ACHN (cell line): ENCODE measurements at regions not wholly inside any gene's neighbourhood (a gene's known extent, or its start where the extent isn't known, plus 50 kb on each side); places are given as distances from the start of the nearest gene placed in this dataset.
"Not testable (repeated sequence)": the region's sequence is repeated elsewhere in the genome, so short reads cannot be mapped to it uniquely, and the experiment has no call there.

Experiments
- DNase-seq: peaks from one replicate; pipeline ENCODE4 v3.0.0-alpha.2; 2015
- in situ Hi-C: cut with HindIII; loops from 2 replicates; pipeline ENCODE4 v1.10.0; 2017; ENCODE audit warnings: low sequenced_read_pairs, low pct_ligation_motif_present, low pct_unique_long_range_greater_than_20kb

DNA sequence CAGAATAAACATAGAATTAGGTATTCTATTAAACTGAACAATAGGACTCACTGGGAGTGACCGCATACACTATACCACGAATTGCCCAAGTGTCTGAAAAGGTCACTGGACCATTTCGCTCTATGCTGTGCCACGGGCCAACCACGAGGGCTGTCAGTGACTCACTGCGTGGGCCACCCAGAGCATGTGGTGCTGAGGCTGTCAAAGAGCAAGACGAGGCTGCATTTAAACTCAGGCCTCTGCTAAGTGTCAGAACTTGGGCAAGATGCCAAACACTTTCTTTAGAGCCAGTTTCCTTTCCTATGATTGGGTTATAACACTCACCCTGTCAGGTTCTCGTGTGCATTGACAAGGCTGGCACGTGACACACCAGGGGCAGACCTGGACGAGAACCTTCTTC is 97.5 kb downstream of the SH3YL1 start:
- DNase-seq = no peak
- in situ Hi-C loops = no loop called here

DNA sequence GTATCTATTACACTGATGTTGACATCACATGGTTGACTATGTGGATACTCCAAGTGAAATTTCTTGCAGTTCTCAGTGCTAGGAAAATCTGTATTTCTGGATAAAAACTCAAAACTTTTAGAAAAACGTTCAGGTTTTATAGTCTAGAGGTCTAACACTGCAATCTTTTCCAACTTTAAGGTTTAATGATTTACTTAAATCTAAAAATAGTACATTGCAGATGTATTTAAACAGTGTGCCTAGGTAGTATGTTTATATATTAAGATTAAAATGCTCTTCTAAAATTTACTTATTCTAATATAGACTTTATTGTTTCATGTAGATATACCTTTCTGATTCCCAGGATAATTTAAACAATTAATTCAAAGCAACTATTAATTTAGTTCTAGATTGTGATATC is 98.3 kb downstream of the SH3YL1 start:
- no peak for DNase-seq
- in situ Hi-C loops = no loop called here

DNA sequence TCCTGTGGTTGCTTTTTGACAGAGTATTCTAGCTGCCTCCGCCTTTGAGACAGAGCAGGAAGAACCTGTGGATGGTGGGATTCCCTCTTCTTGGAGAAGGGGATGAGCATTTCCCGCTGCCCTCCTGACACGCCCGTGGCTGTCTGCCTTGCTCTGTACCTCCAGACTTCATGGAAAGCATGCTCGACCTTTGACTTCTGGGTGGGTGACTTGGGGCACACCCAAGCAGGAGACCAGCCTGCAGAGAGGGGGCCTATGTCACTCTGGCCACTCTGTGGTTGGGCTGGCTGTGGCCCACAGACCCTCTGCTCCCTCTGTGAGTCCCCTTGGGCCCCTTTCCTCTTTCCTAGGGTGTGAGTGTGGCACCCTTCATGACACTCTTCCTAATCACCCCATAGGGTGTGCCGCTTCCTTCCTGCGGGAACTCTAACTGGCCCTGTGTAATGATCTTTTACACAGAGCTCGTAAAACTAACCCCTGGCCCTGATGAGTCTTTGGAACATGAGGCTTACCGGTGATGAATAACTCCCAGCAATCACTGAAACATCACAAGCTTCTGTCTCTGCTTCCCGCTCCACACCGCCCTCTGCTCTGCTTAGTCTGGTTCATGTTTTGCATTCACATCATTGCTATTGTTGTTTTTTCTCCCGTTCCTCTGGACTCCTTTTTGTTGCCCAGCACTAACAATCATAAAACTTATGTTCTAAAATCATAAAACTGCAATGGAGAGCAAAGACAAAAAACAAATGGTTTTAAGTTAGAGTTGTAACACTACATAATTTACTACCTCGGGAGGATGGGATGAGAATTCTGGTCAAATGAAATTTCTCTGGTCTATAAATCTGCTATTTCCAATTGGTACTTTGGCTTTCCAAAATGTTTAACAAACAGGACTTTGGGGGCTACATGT is 101.1 kb downstream of the SH3YL1 start:
- in situ Hi-C loops = no loop called here
- DNase-seq = no peak

DNA sequence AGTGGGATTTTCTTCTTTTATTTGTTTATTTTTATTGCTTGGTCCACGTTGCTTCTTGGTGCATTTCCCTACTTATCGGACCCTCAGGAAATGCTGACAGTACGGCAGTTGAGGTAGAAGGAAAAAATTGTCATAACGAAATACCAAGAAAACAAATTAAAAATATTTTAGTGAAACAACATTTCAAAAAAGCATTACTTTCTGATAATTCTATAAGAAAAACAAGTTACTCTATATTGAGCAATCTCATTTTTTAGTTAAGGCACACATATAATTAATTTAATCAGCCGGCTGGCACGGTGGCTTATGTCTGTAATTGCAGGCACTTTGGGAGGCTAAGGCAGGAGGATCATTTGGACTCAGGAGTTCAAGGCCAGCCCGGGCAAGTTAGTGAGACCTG is 102.1 kb downstream of the SH3YL1 start:
- in situ Hi-C loops = no loop called here

DNA sequence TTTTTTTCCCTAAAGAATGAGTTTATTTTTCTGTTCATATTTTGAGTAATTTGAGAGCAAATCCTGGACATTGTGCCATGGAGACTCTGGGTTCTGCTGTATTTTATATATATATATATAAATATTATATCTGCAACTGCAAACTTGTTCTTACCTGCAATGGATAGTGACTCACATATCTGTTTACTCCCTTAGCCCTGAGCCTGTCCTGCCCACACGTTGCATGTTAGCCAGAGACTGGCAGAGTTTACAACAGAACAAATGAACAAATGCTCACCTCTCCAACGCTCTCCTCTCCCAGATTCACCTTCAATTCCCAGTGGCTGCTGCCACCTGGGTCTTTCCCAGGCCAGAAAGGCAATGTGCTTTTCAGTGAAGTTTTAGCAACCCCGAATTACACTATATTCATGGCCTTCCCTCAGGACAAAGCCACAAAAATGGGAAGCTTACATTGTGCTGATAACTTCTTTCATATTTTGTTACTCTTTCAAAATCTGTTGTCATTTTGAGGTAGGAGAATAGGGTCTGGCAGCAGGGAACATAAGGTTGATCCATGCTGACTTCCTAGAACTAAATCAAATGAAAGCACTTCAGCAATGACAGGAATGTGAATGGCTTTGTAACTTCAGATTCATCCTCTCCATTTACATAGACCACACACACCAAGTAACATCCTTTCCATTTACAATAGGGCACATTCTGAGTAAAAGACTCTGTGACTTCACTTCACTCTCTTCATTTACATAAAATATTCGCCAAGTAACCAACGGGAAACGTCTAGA is 105.4 kb upstream of the FAM110C start:
- in situ Hi-C loops = no loop called here
- DNase-seq = no peak

More for the DNA sequence above, 102.1 kb downstream of the SH3YL1 start:
- DNase-seq = no peak

DNA sequence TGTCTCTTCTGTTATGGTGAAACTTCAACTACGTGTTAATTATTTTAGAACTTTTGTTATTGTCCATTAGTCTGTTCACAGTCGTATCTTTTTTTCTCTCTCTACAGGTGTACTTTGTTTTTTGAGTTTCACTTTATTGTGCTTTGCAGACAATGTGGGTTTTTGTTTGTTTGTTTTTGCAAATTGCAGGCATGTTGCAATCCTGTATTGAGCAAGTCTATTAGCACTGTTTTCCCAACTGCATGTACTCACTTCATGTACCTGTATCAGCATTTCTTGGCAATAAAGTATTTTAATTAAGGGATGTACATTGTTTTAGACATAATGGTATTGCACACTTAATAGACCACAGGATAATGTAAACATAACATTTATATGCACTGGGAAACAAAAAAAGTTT is 99.1 kb upstream of the FAM110C start:
- DNase-seq = no peak
- in situ Hi-C loops = no loop called here

DNA sequence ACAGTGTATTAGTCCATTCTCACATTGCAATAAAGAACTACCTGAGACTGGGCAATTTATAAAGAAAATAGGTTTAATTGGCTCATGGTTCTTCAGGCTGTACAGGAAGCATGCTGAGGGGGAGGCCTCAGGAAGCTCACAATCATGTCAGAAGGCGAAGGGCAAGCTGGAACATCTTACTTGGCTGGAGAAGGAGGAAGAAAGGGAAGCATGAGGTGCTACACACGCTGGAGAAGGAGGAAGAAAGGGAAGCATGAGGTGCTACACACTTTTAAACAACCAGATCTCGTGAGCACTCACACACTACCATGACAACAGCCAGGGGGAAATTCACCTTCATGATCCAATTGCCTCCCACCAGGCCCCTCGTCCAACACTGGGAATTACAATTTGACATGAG is 95.3 kb upstream of the FAM110C start:
- DNase-seq = no peak
- in situ Hi-C loops = no loop called here

DNA sequence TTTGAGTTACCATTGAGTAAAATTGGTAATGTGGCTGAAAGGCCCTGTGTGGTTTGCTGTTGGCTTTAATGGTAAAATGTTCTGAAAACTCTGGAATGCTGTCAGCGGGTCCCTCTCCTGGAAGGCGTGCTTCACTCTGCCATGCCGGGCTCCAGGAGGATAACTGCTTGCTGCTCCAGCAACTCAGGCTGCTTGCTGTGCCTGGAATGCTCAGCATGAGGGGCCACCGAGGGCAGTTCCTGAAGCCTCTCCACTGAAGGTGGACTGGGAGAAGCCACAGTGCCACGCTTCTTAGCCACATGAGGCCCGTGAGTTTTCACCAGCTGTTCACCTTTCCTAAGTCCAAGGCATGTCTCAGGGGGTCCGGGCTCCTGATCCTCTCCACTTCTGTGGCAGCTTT is 90.4 kb upstream of the FAM110C start:
- no peak for DNase-seq
- in situ Hi-C loops = no loop called here

DNA sequence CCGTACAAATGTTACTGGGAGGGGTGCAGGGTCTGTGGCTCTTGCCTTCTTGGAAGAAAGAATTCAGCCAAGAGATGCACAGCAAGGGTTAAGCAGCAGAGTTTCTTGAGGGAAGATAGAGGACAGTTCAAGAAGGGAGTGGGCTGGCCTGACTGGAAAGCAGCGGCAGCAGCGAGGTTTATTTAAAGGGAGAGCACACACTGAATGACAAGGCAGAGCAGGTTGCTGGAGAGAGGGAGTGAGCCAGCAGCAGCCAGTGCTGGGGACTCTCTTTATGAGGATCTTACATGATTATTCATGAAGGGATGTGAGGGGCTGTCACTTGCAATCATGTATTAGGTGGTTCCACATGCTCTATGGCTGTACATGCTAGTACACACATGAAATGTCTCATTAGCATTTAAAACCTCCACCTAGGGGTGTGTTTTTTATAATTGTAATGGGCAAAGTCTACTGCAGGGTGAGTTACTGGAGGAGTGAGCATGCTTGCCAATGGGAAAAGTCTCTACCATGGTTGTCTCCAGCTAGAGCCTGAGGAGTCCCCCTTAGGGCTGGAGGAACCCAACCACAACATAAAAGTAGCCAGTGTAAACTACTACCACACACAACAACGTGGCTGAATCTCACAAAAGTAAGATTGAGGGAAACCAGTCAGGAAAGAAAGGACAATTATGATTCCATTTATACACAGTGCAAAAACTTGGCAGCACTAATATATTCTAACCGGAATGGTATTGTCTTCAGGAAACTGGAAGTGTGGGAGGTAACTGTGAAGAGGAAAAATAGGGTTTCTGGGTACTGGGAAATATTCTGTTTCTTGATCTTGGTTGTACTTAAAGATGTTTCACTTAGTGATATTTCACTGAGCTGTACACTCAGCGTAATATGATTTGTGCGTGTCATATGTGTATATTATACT is 87.6 kb upstream of the FAM110C start:
- DNase-seq = no peak
- in situ Hi-C loops = no loop called here

DNA sequence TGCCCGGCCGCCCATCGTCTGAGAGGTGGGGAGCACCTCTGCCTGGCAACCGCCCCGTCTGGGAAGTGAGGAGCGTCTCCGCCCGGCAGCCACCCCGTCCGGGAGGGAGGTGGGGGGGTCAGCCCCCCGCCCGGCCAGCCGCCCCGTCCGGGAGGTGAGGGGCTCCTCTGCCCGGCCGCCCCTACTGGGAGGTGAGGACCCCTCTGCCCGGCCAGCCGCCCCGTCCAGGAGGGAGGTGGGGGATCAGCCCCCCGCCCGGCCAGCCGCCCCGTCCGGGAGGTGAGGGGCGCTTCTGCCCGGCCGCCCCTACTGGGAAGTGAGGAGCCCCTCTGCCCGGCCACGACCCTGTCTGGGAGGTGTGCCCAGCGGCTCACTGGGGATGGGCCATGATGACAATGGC is 80.5 kb upstream of the FAM110C start:
- in situ Hi-C loops, DNase-seq: not testable (repeated sequence)

DNA sequence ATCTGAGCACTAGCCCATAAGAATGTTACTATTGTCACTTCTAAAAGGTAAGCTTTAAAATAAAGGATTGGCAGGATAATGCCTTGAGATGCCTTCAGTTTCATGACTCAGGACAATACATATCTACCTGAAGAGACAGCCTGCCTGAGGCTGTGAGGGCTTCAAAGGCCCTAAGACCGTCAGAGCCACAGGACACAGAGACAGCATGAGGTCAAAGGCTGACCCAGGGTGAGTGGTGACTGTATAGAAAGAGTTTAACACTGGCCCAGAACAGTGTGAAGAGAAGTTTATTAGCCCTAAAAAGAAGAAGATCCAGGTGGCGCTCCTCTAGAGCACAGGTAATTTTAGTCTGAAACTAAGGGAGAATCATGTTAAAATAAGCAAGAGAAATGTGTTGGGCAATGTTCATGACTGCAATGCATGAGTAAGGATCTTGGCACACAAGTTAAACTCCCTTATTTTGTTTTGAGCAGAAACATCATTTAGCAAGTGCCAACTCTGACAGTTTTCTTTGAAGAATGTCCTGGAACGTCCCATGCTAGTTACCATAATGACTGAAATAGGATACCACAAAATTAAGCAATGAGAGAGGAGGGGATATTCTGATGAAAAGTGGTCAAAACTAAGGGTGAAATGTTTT is 78.1 kb upstream of the FAM110C start:
- no peak for DNase-seq
- in situ Hi-C loops = no loop called here

DNA sequence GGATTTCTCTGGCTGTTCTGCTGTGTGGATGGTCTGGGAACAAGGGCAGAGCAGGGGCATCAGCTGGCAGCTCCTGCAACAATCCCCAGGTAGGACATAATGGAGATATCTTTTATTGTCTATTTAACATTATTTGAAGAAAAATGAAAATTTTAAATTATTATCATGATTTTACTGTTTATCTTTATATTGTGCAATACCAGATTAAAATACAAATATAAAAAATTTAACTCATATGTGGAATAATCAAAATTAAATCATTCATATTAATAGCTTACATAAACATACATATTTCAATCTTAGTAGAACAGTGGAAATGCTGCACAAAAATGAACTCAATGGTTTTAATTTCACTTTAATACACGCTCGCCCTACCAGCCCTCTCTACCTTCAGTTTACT is 70.6 kb upstream of the FAM110C start:
- in situ Hi-C loops = no loop called here
- DNase-seq = no peak

DNA sequence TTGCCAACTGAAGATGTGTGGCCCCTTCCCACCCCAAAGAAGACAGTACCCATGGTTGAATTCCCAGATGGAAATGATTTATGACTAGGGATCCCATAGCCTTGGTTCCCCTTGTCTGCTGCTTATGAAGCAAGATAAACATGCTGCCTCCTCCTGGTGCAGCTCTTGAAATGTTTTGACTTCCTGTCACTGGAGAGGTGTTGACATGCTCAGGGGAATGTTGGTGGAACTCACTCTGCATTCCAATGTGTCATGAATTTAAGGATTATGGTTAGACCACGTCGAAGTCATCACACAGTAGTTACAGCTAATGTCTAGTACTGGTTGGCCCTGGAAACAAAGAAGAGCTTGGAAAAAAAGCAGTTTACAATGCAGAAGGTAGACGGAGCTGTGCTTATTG is 69.0 kb upstream of the FAM110C start:
- in situ Hi-C loops = no loop called here
- DNase-seq = peak; percentile 63

DNA sequence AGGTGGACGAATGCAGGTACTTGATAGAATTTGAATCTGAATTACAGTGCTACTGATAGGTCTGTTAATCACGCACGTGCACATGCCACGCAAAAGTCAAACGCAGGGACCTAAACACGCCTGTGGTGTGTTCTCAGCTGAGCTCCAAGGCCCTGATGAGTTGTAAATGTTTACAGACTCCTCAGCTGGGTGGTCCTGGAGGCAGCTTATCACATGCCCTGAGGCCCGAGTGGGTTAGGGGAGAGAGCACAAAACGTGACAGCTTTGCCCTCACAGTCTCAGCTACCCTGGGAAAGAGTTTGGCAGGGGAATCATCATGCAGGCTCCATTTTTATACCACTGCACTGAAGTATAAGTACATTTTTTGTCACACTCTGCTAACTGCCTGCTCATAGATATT is 68.3 kb upstream of the FAM110C start:
- in situ Hi-C loops = no loop called here
- no peak for DNase-seq

DNA sequence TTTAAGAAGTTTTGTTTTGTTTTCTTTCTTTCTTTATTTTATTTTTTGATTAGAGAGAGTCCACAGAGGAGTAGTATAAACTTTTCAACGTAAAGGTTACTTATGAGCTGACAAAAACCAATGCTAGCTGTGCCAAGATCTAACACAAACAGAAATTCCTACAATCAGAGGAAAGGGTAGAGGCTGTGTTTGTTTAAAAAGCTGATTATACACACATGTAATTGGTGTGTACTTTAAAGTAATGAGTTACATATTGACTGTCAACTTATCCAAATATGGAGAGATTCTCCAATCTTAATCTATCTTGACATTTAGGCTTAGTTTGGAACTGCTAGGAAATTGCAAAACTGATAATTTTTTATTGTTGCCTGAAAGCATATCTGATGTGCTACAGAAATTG is 63.7 kb upstream of the FAM110C start:
- in situ Hi-C loops = no loop called here
- DNase-seq = no peak

DNA sequence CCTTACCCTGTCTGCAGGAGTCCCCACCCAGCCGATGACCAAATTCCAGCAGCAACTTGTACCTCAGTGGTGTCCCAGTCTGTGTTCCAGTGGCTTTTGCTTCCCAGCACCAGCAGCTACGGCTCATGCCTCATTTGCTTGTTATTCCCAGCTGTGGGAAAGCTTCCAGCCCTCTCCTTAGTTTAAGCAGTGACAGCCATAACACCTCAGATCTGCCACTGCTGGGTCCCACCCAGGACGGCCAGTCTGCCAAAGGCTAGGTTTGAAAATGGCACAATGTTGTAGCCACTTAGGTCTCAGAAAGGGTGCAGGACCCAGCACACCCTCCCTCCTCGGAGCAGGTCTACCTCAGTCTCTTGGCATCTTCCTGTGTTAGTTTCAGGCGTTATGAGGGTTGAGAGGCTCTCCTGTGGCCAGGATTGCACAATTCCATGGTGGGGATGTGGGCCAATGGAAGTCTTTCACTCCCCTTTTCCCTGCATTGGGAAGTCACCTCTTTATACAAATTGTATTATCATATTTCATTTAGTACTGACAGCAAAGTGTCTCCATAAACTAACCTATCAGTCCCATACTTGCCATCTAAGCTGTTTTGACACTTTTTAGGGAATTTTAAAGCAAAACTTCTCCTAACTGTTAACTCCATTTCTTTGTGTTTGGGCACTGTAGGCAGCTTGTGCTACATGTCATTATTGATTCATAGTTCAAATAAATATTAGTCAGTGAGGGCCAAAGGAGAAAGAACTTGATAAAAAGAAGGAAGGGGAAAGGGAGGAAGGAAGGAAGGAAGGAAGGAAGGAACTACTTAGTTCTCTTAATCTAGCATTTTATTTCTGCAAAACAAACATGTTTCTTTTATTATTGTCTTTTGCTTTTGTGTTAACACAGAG is 62.9 kb upstream of the FAM110C start:
- in situ Hi-C loops = no loop called here
- DNase-seq = no peak

DNA sequence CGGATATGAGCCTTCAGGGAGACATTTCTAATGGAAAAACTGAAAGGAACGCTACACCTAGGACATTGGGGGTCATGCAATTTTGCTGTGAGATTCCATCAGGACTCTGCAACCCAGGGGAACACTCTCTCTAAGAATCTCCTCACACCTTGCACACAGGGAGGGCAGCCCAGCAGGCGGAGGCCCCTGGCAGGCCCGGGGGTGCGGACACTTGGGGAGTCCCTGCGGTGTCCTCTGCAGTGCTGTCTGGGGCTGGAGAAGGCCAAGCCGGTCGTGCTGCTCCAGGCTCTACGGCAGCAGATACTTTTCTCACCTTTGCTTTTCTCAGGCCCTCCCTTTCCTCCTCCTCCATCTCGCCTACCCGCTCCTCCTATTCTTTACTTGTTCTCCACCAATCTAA is 54.7 kb upstream of the FAM110C start:
- in situ Hi-C loops = no loop called here
- no peak for DNase-seq
